GM08714 (cell line): ENCODE measurements at regions not wholly inside any gene's neighbourhood (a gene's known extent, or its start where the extent isn't known, plus 50 kb on each side); places are given as distances from the start of the nearest gene placed in this dataset.

ENCODE experiments used
- H3K4me3 ChIP-seq: fragments of 200-500 bp; sonication (Bioruptor generic); 2 replicates; pipeline ENCODE4 v1.5.1; 2014; ENCODE audit warnings: mild to moderate bottlenecking, low read length, inconsistent platforms
- ZNF274 ChIP-seq: IDR thresholded peaks from 2 replicates; pipeline ENCODE4 v1.6.1; 2012; ENCODE audit warnings: mild to moderate bottlenecking, low read depth, low read length

- H3K4me3 ChIP-seq = no peak overlapping the region
- TF ChIP-seq ZNF274 = no peak
Observed at GRCh38 chr13:89822467-89822866, 1525.0 kb upstream of the MIR17HG start.

GRCh38 chr13:89827552-89827951 is 1519.9 kb upstream of the MIR17HG start:
- TF ChIP-seq ZNF274 = no peak

GRCh38 chr13:89828506-89828905 is 1519.0 kb upstream of the MIR17HG start:
- H3K4me3 ChIP-seq = no peak overlapping the region
- no peak for TF ChIP-seq ZNF274

More at GRCh38 chr13:89827552-89827951, 1519.9 kb upstream of the MIR17HG start:
- no peak overlapping the region for H3K4me3 ChIP-seq

- H3K4me3 ChIP-seq = no peak overlapping the region
- TF ChIP-seq ZNF274 = no peak
Observed at GRCh38 chr13:89831157-89831556, 1516.3 kb upstream of the MIR17HG start.

GRCh38 chr13:89832827-89833226 is 1514.7 kb upstream of the MIR17HG start:
- no peak overlapping the region for H3K4me3 ChIP-seq
- no peak for TF ChIP-seq ZNF274

GRCh38 chr13:89843621-89844020 is 1503.9 kb upstream of the MIR17HG start:
- no peak for TF ChIP-seq ZNF274
- H3K4me3 ChIP-seq = no peak overlapping the region

GRCh38 chr13:89845874-89846273 is 1501.6 kb upstream of the MIR17HG start:
- H3K4me3 ChIP-seq = no peak overlapping the region
- no peak for TF ChIP-seq ZNF274

- TF ChIP-seq ZNF274 = no peak
Observed at GRCh38 chr13:89846926-89847585, 1500.4 kb upstream of the MIR17HG start.

GRCh38 chr13:89852570-89852969 is 1494.9 kb upstream of the MIR17HG start:
- H3K4me3 ChIP-seq = no peak overlapping the region
- no peak for TF ChIP-seq ZNF274

More at GRCh38 chr13:89846926-89847585, 1500.4 kb upstream of the MIR17HG start:
- H3K4me3 ChIP-seq = no peak overlapping the region

GRCh38 chr13:89856512-89856911 is 1491.0 kb upstream of the MIR17HG start:
- no peak for TF ChIP-seq ZNF274
- no peak overlapping the region for H3K4me3 ChIP-seq

GRCh38 chr13:89857502-89857901 is 1490.0 kb upstream of the MIR17HG start:
- TF ChIP-seq ZNF274 = no peak
- no peak overlapping the region for H3K4me3 ChIP-seq

- no peak overlapping the region for H3K4me3 ChIP-seq
- no peak for TF ChIP-seq ZNF274
Observed at GRCh38 chr13:89862011-89862690, 1485.3 kb upstream of the MIR17HG start.

- H3K4me3 ChIP-seq = no peak overlapping the region
- TF ChIP-seq ZNF274 = no peak
Observed at GRCh38 chr13:89862691-89863036, 1484.8 kb upstream of the MIR17HG start.

- H3K4me3 ChIP-seq = no peak overlapping the region
- no peak for TF ChIP-seq ZNF274
Observed at GRCh38 chr13:89865164-89866064, 1482.1 kb upstream of the MIR17HG start.
